Activated gamma-delta T cell treated with anti-CD3 and anti-CD28 coated beads, Interleukin-2, amount 50 U/mL, for 16 hours (primary cell): ENCODE measurements at regions not wholly inside any gene's neighbourhood (a gene's known extent, or its start where the extent isn't known, plus 50 kb on each side); places are given as distances from the start of the nearest gene placed in this dataset.
"Not testable (repeated sequence)": the region's sequence is repeated elsewhere in the genome, so short reads cannot be mapped to it uniquely, and the experiment has no call there.

Experiments
- DNase-seq: peaks from one replicate; pipeline ENCODE4 v3.0.0-alpha.2; 2020; ENCODE audit warnings: low read depth

- DNase-seq = no peak
Measured at GRCh38 chrX:40411340-40412111, 169.2 kb upstream of the ATP6AP2 start.

GRCh38 chrX:40410859-40411258 is 169.9 kb upstream of the ATP6AP2 start:
- no peak for DNase-seq

- DNase-seq = no peak
Measured at GRCh38 chrX:40406330-40406859, 174.4 kb upstream of the ATP6AP2 start.

GRCh38 chrX:40405399-40405798 is 175.4 kb upstream of the ATP6AP2 start:
- no peak for DNase-seq

- DNase-seq = no peak
Measured at GRCh38 chrX:40403757-40404156, 177.0 kb upstream of the ATP6AP2 start.

GRCh38 chrX:40402831-40403533 is 177.8 kb upstream of the ATP6AP2 start:
- no peak for DNase-seq

- DNase-seq = no peak
Measured at GRCh38 chrX:40395102-40395501, 185.7 kb upstream of the ATP6AP2 start.

- no peak for DNase-seq
Measured at GRCh38 chrX:40394302-40394701, 186.5 kb upstream of the ATP6AP2 start.

GRCh38 chrX:40392599-40392998 is 188.2 kb upstream of the ATP6AP2 start:
- DNase-seq = no peak

- DNase-seq = no peak
Measured at GRCh38 chrX:40391662-40392061, 189.1 kb upstream of the ATP6AP2 start.

GRCh38 chrX:40389555-40389954 is 191.2 kb upstream of the ATP6AP2 start:
- no peak for DNase-seq

GRCh38 chrX:40388441-40388840 is 192.3 kb upstream of the ATP6AP2 start:
- DNase-seq = no peak

- DNase-seq = not testable (repeated sequence)
Measured at GRCh38 chrX:40387869-40388268, 192.9 kb upstream of the ATP6AP2 start.

- DNase-seq = not testable (repeated sequence)
Measured at GRCh38 chrX:40387311-40387710, 193.5 kb upstream of the ATP6AP2 start.

GRCh38 chrX:40385682-40386081 is 195.1 kb upstream of the ATP6AP2 start:
- DNase-seq = no peak

GRCh38 chrX:40385256-40385655 is 195.5 kb upstream of the ATP6AP2 start:
- no peak for DNase-seq

GRCh38 chrX:40383969-40384368 is 196.8 kb upstream of the ATP6AP2 start:
- DNase-seq = no peak

GRCh38 chrX:40383360-40383759 is 197.4 kb upstream of the ATP6AP2 start:
- no peak for DNase-seq

- DNase-seq = no peak
Measured at GRCh38 chrX:40380655-40381488, 199.9 kb upstream of the ATP6AP2 start.

GRCh38 chrX:40377684-40378083 is 203.1 kb upstream of the ATP6AP2 start:
- no peak for DNase-seq

- no peak for DNase-seq
Measured at GRCh38 chrX:40374486-40374885, 206.3 kb upstream of the ATP6AP2 start.

- no peak for DNase-seq
Measured at GRCh38 chrX:40373641-40374040, 207.1 kb upstream of the ATP6AP2 start.
